ENCODE measurements at regions not wholly inside any gene's neighbourhood (a gene's known extent, or its start where the extent isn't known, plus 50 kb on each side); places are given as distances from the start of the nearest gene placed in this dataset.
"Not testable (repeated sequence)": the region's sequence is repeated elsewhere in the genome, so short reads cannot be mapped to it uniquely, and the experiment has no call there.

GRCh38 chr4:12122316-12122715, 693.6 kb upstream of the HS3ST1 start:
- Histone ChIP-seq H3K4me1 (no peaks in the 10 kb centered on the region), H3K36me3 (no peaks in the 10 kb centered on the region)
- WGBS, 2 donors, result 61 to 76% methylated on average over 2 of the region's 2 CpGs

GRCh38 chr4:12120968-12121367, 692.3 kb upstream of the HS3ST1 start:
- no peak for DNase-seq (ENCODE audit: low spot score in 2 of 2)
- TF ChIP-seq EP300 (IDR thresholded peaks at IDR 0.05), result no peak
- TF ChIP-seq CTCF (IDR thresholded peaks at IDR 0.05), result no peak
- no peak for TF ChIP-seq POLR2A (IDR thresholded peaks at IDR 0.05)
- no peak overlapping the region for H3K4me3 ChIP-seq
- H3K4me1 ChIP-seq, result no peaks in the 10 kb centered on the region
- no peaks in the 10 kb centered on the region for H3K36me3 ChIP-seq
- no peak overlapping the region for H3K27ac ChIP-seq
- no peaks in the 10 kb centered on the region for H3K27me3 ChIP-seq
- WGBS, 2 donors, result 37 to 48% methylated on average over 2 of the region's 2 CpGs
- H3K9me3 ChIP-seq, result peaks cover 0 to under 1% (median 0%) of the 10 kb centered on the region in 4 donors

More at GRCh38 chr4:12122316-12122715, 693.6 kb upstream of the HS3ST1 start:
- no peak overlapping the region for H3K4me3 ChIP-seq
- DNase-seq (ENCODE audit: low spot score in 2 of 2), result no peak
- no peaks in the 10 kb centered on the region for H3K27me3 ChIP-seq
- TF ChIP-seq CTCF (IDR thresholded peaks at IDR 0.05) (no peak), POLR2A (IDR thresholded peaks at IDR 0.05) (no peak)
- no peak overlapping the region for H3K27ac ChIP-seq
- H3K9me3 ChIP-seq, result no peaks in the 10 kb centered on the region

GRCh38 chr4:12118651-12119213, 690.0 kb upstream of the HS3ST1 start:
- Histone ChIP-seq H3K4me3 (no peak overlapping the region), H3K4me1 (no peaks in the 10 kb centered on the region), H3K36me3 (no peaks in the 10 kb centered on the region), H3K27ac (no peak overlapping the region), H3K9me3 (peaks cover 0 to 18% (median 6%) of the 10 kb centered on the region in 4 donors), H3K27me3 (no peaks in the 10 kb centered on the region)
- 49 to 65% methylated on average over 2 of the region's 2 CpGs for WGBS, 2 donors
- no peak for TF ChIP-seq POLR2A (IDR thresholded peaks at IDR 0.05)
- TF ChIP-seq EP300 (IDR thresholded peaks at IDR 0.05), result peak in 1 of 2 donors; percentile 56
- DNase-seq (ENCODE audit: low spot score in 2 of 2), result no peak

GRCh38 chr4:12116009-12116552, 687.4 kb upstream of the HS3ST1 start:
- Histone ChIP-seq H3K27me3 (no peaks in the 10 kb centered on the region), H3K9me3 (peaks cover 0 to 38% (median 6%) of the 10 kb centered on the region in 4 donors), H3K27ac (no peak overlapping the region), H3K4me3 (no peak overlapping the region), H3K36me3 (no peaks in the 10 kb centered on the region), H3K4me1 (no peaks in the 10 kb centered on the region)
- no peak for DNase-seq (ENCODE audit: low spot score in 2 of 2)
- TF ChIP-seq CTCF (IDR thresholded peaks at IDR 0.05) (no peak), EP300 (IDR thresholded peaks at IDR 0.05) (no peak), POLR2A (IDR thresholded peaks at IDR 0.05) (no peak)
- 61 to 93% methylated on average over 3 of the region's 3 CpGs for WGBS, 2 donors

GRCh38 chr4:12110627-12111026, 681.9 kb upstream of the HS3ST1 start:
- H3K27me3 ChIP-seq, result no peaks in the 10 kb centered on the region
- whole genome bisulfite sequencing, 2 donors, result 87 to 91% methylated on average over 3 of the region's 3 CpGs

GRCh38 chr4:12109056-12109455, 680.4 kb upstream of the HS3ST1 start:
- H3K36me3 ChIP-seq; H3K4me1 ChIP-seq; H3K27me3 ChIP-seq; DNase-seq (ENCODE audit: low spot score in 2 of 2); H3K27ac ChIP-seq; H3K4me3 ChIP-seq: not testable (repeated sequence)
- WGBS, 2 donors, result 58 to 96% methylated on average over 4 of the region's 4 CpGs
- H3K9me3 ChIP-seq, result peaks cover 0 to 23% (median 1%) of the 10 kb centered on the region in 4 donors

More at GRCh38 chr4:12110627-12111026, 681.9 kb upstream of the HS3ST1 start:
- peaks cover 0 to 35% (median 6%) of the 10 kb centered on the region in 4 donors for H3K9me3 ChIP-seq
- H3K36me3 ChIP-seq, result no peaks in the 10 kb centered on the region
- DNase-seq (ENCODE audit: low spot score in 2 of 2), result no peak
- TF ChIP-seq POLR2A (IDR thresholded peaks at IDR 0.05) (no peak), CTCF (IDR thresholded peaks at IDR 0.05) (no peak), EP300 (IDR thresholded peaks at IDR 0.05) (no peak)
- no peak overlapping the region for H3K27ac ChIP-seq
- H3K4me1 ChIP-seq, result no peaks in the 10 kb centered on the region
- H3K4me3 ChIP-seq, result no peak overlapping the region

All from tibial nerve (tissue), 4 donors.